WTC11 (cell line): ENCODE measurements at regions not wholly inside any gene's neighbourhood (a gene's known extent, or its start where the extent isn't known, plus 50 kb on each side); places are given as distances from the start of the nearest gene placed in this dataset.

Experiments
- ATAC-seq: fragments of 200-7000 bp; cut with Tn5 transposase; 2 replicates; pipeline ENCODE4 v1.10.0; 2021; ENCODE audit warnings: mild to moderate bottlenecking, moderate library complexity
- CTCF ChIA-PET: fragments of 300-600 bp; sonication (Branson Sonifier 250); formaldehyde crosslinking; loops from one replicate; lab custom pipeline; 2021; ENCODE audit warnings: antibody characterized with exemption; lab: Charles Lee
- POLR2A ChIA-PET: fragments of 350-600 bp; sonication (Branson Sonifier 250); formaldehyde crosslinking; loops from one replicate; lab custom pipeline; 2021; ENCODE audit warnings: antibody characterized with exemption; lab: Charles Lee
- DNase-seq: peaks from one replicate; pipeline ENCODE4 v3.0.0; 2021; ENCODE audit warnings: low spot score
- H3K27ac Mint-ChIP-seq: 2 replicates; pipeline ENCODE4 v1.8.0; 2021; ENCODE audit warnings: mixed read lengths
- H3K27me3 Mint-ChIP-seq: 2 replicates; pipeline ENCODE4 v1.8.0; 2021; ENCODE audit warnings: low read depth, mild to moderate bottlenecking, moderate library complexity, mixed read lengths
- H3K36me3 Mint-ChIP-seq: 2 replicates; pipeline ENCODE4 v1.8.0; 2021; ENCODE audit warnings: mixed read lengths
- H3K4me1 Mint-ChIP-seq: 2 replicates; pipeline ENCODE4 v1.8.0; 2022; ENCODE audit warnings: mixed read lengths
- H3K4me3 Mint-ChIP-seq: 2 replicates; pipeline ENCODE4 v1.8.0; 2021; ENCODE audit warnings: mild to moderate bottlenecking, moderate library complexity, mixed read lengths
- H3K9me3 Mint-ChIP-seq: 2 replicates; pipeline ENCODE4 v1.8.0; 2021; ENCODE audit warnings: mixed read lengths
- CBFB ChIP-seq: sonication (generic); formaldehyde crosslinking; IDR thresholded peaks from 2 replicates; pipeline ENCODE4 v1.8.1; 2022; ENCODE audit warnings: mild to moderate bottlenecking, low read depth, missing genetic modification reagents
- FOXJ3 ChIP-seq: sonication (generic); formaldehyde crosslinking; IDR thresholded peaks from 2 replicates; pipeline ENCODE4 v1.9.0; 2021; ENCODE audit warnings: missing genetic modification reagents, mild to moderate bottlenecking, borderline replicate concordance
- FOXP1 ChIP-seq: sonication (generic); formaldehyde crosslinking; IDR thresholded peaks from 2 replicates; pipeline ENCODE4 v1.8.0; 2022; ENCODE audit warnings: missing genetic modification reagents, mild to moderate bottlenecking, moderate library complexity, borderline replicate concordance
- FOXP4 ChIP-seq: sonication (generic); formaldehyde crosslinking; IDR thresholded peaks from 2 replicates; pipeline ENCODE4 v1.8.0; 2022; ENCODE audit warnings: mild to moderate bottlenecking, missing genetic modification reagents
- GABPB1 ChIP-seq: sonication (generic); formaldehyde crosslinking; IDR thresholded peaks from 2 replicates; pipeline ENCODE4 v1.8.1; 2023; ENCODE audit warnings: mild to moderate bottlenecking, missing genetic modification reagents
- IRF1 ChIP-seq: sonication (generic); formaldehyde crosslinking; IDR thresholded peaks from 2 replicates; pipeline ENCODE4 v1.8.0; 2023; ENCODE audit warnings: missing genetic modification reagents
- KAT7 ChIP-seq: sonication (generic); formaldehyde crosslinking; IDR thresholded peaks from 2 replicates; pipeline ENCODE4 v1.8.1; 2023; ENCODE audit warnings: missing genetic modification reagents, mild to moderate bottlenecking, borderline replicate concordance
- NFE2L1 ChIP-seq: sonication (generic); formaldehyde crosslinking; IDR thresholded peaks from 2 replicates; pipeline ENCODE4 v1.8.1; 2023; ENCODE audit warnings: missing genetic modification reagents
- NFYB ChIP-seq: sonication (generic); formaldehyde crosslinking; conservative IDR thresholded peaks from 2 replicates; pipeline ENCODE4 v1.8.0; 2022; ENCODE audit warnings: low read depth, missing genetic modification reagents
- PRDM15 ChIP-seq: sonication (generic); formaldehyde crosslinking; IDR thresholded peaks from 2 replicates; pipeline ENCODE4 v1.8.0; 2022; ENCODE audit warnings: missing genetic modification reagents
- SMAD4 ChIP-seq: sonication (generic); formaldehyde crosslinking; IDR thresholded peaks from 2 replicates; pipeline ENCODE4 v1.8.0; 2022; ENCODE audit warnings: mild to moderate bottlenecking, missing genetic modification reagents
- SOX15 ChIP-seq: fragments of 250-450 bp; sonication (Bioruptor Pico); IDR thresholded peaks from 2 replicates; pipeline ENCODE4 v1.9.0; 2021; ENCODE audit warnings: mild to moderate bottlenecking
- TCF7 ChIP-seq: sonication (generic); formaldehyde crosslinking; IDR thresholded peaks from 2 replicates; pipeline ENCODE4 v1.8.0; 2022; ENCODE audit warnings: mild to moderate bottlenecking, low read depth, missing genetic modification reagents, moderate library complexity
- TEAD1 ChIP-seq: sonication (generic); formaldehyde crosslinking; IDR thresholded peaks from 2 replicates; pipeline ENCODE4 v1.8.0; 2022; ENCODE audit warnings: mild to moderate bottlenecking, missing genetic modification reagents
- TEAD4 ChIP-seq: sonication (generic); formaldehyde crosslinking; IDR thresholded peaks from 2 replicates; pipeline ENCODE4 v1.8.0; 2022; ENCODE audit warnings: mild to moderate bottlenecking, missing genetic modification reagents
- USF1 ChIP-seq: sonication (generic); formaldehyde crosslinking; IDR thresholded peaks from 2 replicates; pipeline ENCODE4 v1.8.0; 2022; ENCODE audit warnings: mild to moderate bottlenecking, missing genetic modification reagents
- ZBTB43 ChIP-seq: sonication (generic); formaldehyde crosslinking; IDR thresholded peaks from 2 replicates; pipeline ENCODE4 v1.8.1; 2023; ENCODE audit warnings: mild to moderate bottlenecking, missing genetic modification reagents
- ZNF121 ChIP-seq: sonication (generic); formaldehyde crosslinking; IDR thresholded peaks from 2 replicates; pipeline ENCODE4 v1.8.0; 2023; ENCODE audit warnings: missing genetic modification reagents
- ZNF219 ChIP-seq: sonication (generic); formaldehyde crosslinking; IDR thresholded peaks from 2 replicates; pipeline ENCODE4 v1.8.0; 2023; ENCODE audit warnings: missing genetic modification reagents, mild to moderate bottlenecking, borderline replicate concordance
- ZNF281 ChIP-seq: sonication (generic); formaldehyde crosslinking; IDR thresholded peaks from 2 replicates; pipeline ENCODE4 v1.8.0; 2023; ENCODE audit warnings: mild to moderate bottlenecking, missing genetic modification reagents
- ZNF416 ChIP-seq: fragments of 250-450 bp; sonication (Bioruptor Pico); IDR thresholded peaks from 2 replicates; pipeline ENCODE4 v1.9.0; 2021; ENCODE audit warnings: mild to moderate bottlenecking, inconsistent platforms
- TF ChIP-seq, protein P1 (sequence below): sonication (generic); formaldehyde crosslinking; IDR thresholded peaks from 2 replicates; pipeline ENCODE4 v1.8.1; 2023; ENCODE audit warnings: mild to moderate bottlenecking, missing genetic modification reagents

- peak; percentile 81 for DNase-seq
- peak; percentile 94 for TF ChIP-seq FOXP4 (CRISPR knock-in tag)
- TF ChIP-seq PRDM15 (CRISPR knock-in tag): 0 out of 2 replicates have a peak, but pooled peaks have one; percentile 30
- TF ChIP-seq SOX15 (CRISPR knock-in tag): no peak
- peak; percentile 74 for TF ChIP-seq TCF7 (CRISPR knock-in tag)
- 0 out of 2 replicates have a peak, but pooled peaks have one; percentile 24 for TF ChIP-seq NFYB (CRISPR knock-in tag)
- 0 out of 2 replicates have a peak, but pooled peaks have one; percentile 35 for TF ChIP-seq CBFB (CRISPR knock-in tag)
- TF ChIP-seq IRF1: peak; percentile 75; the same call in 1 of the 2 replicates
- TF ChIP-seq, protein P1, sequence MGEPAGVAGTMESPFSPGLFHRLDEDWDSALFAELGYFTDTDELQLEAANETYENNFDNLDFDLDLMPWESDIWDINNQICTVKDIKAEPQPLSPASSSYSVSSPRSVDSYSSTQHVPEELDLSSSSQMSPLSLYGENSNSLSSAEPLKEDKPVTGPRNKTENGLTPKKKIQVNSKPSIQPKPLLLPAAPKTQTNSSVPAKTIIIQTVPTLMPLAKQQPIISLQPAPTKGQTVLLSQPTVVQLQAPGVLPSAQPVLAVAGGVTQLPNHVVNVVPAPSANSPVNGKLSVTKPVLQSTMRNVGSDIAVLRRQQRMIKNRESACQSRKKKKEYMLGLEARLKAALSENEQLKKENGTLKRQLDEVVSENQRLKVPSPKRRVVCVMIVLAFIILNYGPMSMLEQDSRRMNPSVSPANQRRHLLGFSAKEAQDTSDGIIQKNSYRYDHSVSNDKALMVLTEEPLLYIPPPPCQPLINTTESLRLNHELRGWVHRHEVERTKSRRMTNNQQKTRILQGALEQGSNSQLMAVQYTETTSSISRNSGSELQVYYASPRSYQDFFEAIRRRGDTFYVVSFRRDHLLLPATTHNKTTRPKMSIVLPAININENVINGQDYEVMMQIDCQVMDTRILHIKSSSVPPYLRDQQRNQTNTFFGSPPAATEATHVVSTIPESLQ (CRISPR knock-in tag): no peak
- no peak for TF ChIP-seq KAT7 (CRISPR knock-in tag)
- peak; percentile 83 for TF ChIP-seq NFE2L1 (CRISPR knock-in tag)
- no peak for TF ChIP-seq FOXJ3 (CRISPR knock-in tag)
- TF ChIP-seq TEAD4: peak; percentile 85; the same call in 1 of the 2 replicates
- TF ChIP-seq USF1 (CRISPR knock-in tag): peak; percentile 63; the same call in 1 of the 2 replicates
- TF ChIP-seq FOXP1 (CRISPR knock-in tag): peak; percentile 52; the same call in 1 of the 2 replicates
- TF ChIP-seq ZNF281 (CRISPR knock-in tag): no peak
- peak; percentile 80; the same call in 1 of the 2 replicates for TF ChIP-seq SMAD4 (CRISPR knock-in tag)
- TF ChIP-seq GABPB1: peak; percentile 60
- TF ChIP-seq TEAD1 (CRISPR knock-in tag): peak; percentile 76; the same call in 1 of the 2 replicates
- TF ChIP-seq ZBTB43 (CRISPR knock-in tag): peak; percentile 77; the same call in 1 of the 2 replicates
- TF ChIP-seq ZNF416 (CRISPR knock-in tag): no peak
- peak; percentile 64; the same call in 1 of the 2 replicates for TF ChIP-seq ZNF121
- peak; percentile 92 for TF ChIP-seq ZNF219 (CRISPR knock-in tag)
These were observed 175.3 kb downstream of the IGLL1 start for GRCh38 chr22:23404689-23405365.

More at GRCh38 chr22:23404689-23405365, 175.3 kb downstream of the IGLL1 start:
- ChIA-PET CTCF (interaction anchor here (0.6 to 3.3 kb wide), 7 partner anchors 16 to 445 kb away, joined by 3 to 18 read pairs (median 4); no protein-coding TSS in a partner anchor), POLR2A (no interaction called here)
- H3K4me3 Mint-ChIP-seq: no peak overlapping the region
- H3K9me3 Mint-ChIP-seq: no peaks in the 10 kb centered on the region
- peaks cover 3% of the 10 kb centered on the region; the same call in 1 of the 2 replicates for H3K27me3 Mint-ChIP-seq
- no peak overlapping the region for H3K27ac Mint-ChIP-seq
- ATAC-seq: peak; percentile 43
- peaks cover 17% of the 10 kb centered on the region for H3K4me1 Mint-ChIP-seq
- H3K36me3 Mint-ChIP-seq: no peaks in the 10 kb centered on the region
